HG03460 (cell line): ENCODE measurements at regions not wholly inside any gene's neighbourhood (a gene's known extent, or its start where the extent isn't known, plus 50 kb on each side); places are given as distances from the start of the nearest gene placed in this dataset.
"Not testable (repeated sequence)": the region's sequence is repeated elsewhere in the genome, so short reads cannot be mapped to it uniquely, and the experiment has no call there.

Experiments used
- ATAC-seq: cut with Tn5 transposase; IDR thresholded peaks from one replicate; pipeline ENCODE4 v1.9.1; 2021; ENCODE audit not compliant: unreplicated experiment

DNA sequence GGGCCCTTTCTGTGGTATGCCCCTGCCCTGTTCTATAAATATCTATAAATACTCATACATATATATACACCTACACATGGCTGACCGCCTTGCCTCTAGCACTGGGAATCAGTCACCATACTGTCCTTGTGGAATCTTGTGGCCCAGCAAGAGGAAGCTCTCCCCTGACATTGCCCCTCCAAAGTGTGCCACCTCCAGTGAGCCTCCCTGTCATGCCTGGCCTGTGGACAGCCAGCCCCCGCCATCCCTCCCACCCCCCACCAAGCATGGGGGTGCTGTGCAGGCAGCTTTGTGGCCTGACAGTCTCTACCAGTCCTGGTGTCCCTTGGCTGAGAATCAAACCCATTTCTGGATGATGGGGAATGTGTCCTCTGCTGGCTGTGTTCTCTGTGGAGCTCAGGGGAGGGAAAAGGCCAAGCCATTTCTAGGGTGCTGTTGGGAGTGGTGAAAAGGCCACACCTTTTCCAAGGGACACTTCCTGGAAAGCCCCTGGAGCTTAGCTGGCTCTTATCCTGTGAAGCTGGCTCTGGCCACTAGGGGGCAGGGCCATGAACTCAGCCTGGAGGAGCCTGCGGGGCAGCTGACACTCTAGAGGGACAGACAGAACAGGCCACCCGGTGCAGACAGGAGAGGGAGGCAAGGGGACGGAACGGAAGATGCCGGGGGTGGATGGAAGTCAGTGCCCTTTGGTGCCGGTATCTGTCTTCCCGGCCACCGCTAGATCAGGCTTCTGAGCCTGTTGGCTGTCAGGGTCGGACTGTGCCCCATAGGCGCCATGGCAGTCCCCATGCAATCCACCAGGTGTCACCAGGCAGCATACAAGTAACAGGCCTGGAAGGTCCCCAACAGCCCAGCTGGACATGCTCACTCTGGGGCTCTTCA is 167.2 kb downstream of the TBC1D2B start:
- not testable (repeated sequence) for ATAC-seq

DNA sequence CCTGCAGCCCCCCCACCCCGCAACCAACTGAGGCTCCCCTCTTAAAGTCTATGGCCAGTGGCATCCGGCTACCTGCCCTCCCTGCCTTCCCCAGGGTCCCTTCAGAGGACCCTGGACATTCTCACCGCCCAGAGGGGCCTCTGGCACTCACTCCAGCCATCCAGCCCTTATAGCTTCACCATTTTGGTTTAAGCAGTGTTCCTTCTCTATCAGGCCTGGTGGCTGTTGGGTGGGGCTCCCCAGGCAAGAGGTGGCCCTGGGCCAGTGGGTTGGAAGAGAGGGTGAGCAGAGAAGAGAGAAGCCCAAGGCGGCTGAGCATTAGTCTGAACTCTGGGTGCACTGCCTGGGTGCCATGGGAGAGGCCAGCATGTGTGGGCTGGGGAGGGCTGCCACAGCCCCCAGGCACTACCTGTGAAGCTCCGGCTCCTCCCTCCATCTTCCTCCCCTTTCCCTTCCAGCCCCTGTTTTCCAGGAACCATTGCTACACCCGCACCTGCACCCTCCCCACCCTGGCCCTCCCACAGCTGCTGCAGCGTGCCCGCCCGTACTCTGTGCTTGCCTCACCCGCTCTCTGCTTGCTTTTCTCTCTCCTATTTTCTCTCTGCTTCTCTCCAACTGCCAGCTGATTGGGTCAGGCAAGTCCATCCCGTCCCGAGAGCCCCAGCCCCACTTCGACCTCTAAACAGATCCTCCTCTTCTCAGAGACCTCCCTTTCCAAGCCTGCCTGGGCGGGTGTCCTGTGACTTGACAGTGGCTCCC is 168.2 kb downstream of the TBC1D2B start:
- ATAC-seq, result no peak

DNA sequence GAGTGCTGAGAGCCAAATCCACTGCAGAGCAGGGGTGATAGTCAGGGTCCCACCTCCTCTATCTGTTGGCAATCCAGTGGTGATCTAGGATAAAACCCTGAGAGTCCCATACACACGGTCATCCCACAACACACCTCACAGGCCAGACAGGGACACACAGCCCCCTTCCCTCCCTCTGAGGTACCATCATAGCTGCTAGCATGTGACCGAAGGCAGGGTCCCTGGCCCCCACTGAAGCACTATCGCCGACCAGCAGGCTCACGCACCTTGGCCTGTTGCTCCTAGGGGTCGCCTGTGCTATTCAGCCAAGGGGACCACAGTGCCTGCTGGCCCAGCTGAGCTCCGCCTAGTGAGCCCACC is 168.8 kb downstream of the TBC1D2B start:
- ATAC-seq, result not testable (repeated sequence)

DNA sequence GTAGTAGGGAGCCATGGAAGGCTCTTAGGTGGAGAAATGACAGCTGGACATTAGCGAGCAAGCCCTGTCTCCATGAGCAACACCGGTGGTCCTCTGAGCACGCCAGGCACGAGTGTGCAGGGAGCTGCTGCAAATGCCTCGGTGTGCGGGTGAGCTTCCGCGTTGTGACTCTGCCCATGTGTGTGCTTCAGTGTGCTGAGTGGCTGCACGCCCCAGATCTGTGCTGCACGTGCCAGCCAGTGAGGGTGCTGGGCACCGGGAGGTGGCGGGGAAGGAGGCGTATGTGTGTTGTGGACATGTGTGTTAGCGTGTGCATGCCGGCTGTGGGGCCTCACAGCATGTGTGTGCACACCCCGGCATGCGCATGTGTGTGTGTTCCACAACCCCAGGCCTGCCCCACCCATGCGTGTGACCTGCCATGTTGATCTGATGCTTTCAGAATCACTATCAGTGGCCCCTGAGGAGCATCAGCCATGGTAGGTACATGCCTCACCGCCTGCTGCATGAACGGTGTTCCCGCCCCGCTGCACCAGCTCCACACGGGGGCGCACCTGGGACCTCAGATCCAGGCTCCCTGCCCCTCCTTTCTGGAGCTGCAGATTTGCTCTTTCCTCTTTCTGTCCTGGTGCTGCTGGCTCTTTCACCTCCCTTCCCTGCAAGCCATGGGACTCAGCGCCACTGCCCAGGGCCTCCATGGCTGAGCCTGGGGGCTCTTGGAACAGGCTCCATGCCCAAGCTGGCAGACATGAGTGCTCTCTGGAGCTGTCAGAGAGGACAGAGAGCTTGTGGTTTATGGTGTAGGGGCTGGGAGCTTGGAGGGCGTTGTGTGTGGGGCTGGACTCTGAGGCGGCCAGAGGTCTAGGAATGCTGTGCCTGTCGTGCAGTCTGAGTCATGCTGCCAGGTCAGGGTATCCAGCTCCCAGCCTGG is 169.4 kb downstream of the TBC1D2B start:
- ATAC-seq, result no peak

DNA sequence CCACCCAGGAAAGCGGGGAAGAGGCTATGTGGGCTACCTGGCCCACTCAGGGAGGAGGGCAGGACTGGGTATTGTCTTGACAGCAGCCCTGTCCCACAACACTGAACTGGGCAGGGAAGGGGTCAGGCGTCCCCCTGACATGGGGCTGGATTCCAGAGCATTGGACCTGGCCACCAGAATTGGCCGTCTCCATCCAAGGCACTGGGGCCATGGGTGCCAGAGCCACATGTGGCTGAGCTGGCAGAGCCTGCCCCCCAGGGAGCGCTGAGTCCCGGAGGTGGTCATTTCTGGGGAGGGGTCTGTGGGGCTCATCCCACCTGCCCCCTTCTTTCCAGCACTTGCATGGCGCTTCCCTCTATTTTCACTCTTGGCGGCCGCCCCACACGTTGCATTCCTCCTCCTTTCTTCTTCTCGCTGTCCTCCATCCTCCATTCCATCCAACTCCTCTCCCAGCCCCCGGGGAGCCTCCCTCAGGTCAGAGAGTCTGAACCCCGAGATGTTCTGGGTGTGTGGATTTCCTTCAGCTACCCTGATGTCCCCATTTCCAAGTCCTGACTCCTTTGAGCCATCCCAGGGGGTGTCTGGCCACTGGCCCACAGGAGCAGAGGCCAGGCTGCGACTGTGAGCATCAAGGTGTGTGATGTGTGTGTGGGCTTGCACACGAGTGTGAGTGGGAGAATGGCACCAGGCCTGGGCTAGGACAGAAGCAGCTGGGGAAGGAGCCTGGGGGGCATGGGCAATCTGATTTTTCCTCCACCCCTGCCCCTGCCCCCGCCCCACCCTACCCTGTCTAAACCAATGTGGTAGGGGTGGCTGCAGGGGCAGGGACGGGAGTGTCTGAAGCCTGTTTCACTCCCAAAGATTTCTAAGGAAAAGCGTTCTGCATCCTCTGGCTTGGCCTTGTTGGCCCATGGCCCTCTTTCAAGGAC is 171.2 kb downstream of the TBC1D2B start:
- ATAC-seq, result not testable (repeated sequence)

DNA sequence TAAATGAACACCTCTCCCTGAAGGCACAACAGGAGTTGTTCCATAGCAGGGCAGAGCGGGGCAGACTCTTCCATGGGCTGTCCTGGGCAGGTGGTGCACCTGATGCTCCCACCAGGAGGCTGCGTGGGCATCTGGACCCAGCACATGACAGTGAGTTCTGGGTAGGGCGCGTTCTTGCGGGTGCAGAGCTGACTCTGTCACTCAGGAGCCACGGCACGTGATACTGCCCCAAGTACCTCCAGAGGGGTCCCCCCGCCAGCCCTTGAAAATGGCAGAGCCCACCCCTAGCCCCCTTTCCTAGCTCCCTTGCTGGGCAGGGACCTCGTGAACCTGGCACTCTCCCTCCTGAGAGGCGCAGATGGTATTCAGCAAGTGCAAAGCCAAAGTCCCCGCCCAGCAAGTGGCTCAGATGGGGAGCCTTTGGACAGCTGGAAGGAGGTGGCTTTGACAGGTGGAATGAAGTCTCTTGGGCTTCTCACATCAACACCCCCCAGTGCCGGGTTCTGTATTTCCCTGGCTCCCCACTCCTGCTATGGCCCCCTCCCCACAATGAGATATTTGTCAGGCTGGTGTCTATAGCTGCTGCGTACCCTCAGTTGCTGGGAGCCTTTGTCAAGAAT is 172.1 kb downstream of the TBC1D2B start:
- no peak for ATAC-seq

DNA sequence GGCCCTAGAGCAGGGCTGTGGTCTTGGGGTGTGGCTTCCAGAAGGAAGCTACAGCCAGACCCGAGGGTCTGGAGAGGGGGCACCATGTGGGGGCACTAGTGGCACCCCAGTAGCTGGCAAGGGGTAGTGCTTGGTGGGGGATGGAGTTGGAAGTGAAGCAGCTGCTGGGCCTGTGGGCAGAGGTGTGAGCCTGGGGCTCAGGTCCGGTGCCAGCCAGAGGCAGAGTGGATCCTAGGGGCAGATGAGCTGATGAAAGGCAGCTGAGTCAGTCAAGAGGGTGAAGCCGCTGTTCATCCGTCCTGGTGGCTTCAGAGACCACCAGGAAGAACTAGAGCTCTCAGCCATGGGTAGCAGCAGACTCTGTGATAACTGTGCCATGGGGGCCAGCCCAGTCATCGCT is 172.6 kb downstream of the TBC1D2B start:
- ATAC-seq, result no peak

DNA sequence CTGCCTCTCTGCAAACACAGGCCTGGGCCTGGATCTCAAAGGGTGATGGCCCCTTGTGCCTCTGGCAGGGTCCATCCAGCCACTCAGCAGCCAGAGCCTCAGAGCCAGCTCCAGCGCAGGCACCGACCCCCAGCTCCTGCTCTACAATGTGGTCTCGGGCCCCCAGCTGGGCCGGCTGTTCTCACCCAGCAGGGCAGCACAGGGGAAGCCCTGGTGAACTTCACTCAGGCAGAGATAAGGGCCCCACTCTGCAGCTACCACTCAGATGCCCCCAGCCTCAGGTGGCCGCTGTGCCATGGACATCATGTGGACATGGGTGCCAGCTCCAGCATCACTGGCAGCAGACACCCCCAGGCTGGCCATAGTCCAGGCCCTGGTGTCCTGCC is 173.1 kb downstream of the TBC1D2B start:
- ATAC-seq, result no peak

DNA sequence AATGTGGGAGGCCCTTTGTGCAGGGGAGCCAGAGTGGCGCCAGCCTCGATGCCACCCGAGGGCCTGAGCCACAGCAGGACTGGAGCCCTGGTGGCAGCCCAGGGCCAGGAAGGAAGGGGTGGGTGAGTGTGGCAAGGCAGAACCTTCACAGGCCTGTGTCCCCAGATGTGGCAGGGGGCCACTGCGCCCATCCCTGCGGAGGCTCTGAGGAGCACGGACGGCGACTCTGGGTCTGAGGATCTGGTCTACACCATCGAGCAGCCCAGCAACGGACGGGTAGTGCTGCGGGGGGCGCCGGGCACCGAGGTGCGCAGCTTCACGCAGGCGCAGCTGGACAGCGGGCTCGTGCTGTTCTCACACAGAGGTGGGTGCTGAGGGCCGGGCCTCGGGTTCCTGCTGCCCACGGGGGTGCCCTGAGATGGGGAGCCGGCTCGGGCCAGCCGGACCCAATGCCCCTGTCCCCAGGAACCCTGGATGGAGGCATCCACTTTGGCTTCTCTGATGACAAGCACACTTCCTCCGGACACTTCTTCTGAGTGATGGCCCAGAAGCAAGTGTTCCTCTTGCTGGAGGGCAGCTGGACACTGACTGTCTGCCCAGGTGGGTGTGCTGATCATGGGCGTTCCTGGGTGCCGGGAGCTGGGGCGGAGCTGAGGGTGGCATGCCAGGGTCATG is 173.6 kb downstream of the TBC1D2B start:
- not testable (repeated sequence) for ATAC-seq

DNA sequence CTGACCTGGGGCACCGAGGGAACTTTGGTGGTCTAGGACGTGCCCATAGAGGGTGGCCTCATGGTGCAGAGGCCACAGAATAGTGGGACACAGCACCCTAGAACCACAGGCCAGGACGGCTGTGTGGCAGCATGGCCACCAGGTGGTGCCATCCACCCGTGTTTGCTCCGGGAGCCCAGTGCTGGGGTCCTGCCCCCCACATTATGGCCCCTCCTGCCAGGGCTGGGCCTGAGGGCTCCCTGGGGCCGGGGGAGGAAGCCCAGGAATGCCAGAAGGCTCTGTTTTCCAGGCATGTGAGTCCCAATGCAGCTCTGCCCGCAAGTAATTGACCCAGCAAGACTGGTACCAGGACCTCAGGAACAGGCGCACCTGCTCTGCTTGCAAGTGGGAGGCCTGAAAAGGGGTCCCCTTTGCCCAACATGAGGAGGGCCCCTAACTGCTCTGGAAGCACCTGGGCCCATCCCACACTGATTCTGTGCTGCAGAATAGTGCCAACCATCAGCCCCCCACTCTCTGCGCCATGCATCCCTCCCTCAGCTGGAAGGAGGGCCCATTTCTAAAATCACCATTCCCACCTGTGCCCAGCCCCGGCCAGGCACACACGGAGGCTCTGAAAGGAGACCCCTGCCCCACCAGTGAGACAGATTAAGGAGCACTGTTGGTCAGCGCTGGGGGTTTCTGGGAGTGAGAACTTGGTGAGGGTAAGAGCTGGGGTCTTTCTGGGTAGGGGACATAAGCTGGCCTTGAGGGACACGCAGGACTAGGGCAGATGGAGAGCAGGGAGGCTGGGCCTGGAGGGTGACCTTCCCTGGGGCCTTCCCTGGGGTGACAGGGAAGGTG is 174.4 kb downstream of the TBC1D2B start:
- not testable (repeated sequence) for ATAC-seq

DNA sequence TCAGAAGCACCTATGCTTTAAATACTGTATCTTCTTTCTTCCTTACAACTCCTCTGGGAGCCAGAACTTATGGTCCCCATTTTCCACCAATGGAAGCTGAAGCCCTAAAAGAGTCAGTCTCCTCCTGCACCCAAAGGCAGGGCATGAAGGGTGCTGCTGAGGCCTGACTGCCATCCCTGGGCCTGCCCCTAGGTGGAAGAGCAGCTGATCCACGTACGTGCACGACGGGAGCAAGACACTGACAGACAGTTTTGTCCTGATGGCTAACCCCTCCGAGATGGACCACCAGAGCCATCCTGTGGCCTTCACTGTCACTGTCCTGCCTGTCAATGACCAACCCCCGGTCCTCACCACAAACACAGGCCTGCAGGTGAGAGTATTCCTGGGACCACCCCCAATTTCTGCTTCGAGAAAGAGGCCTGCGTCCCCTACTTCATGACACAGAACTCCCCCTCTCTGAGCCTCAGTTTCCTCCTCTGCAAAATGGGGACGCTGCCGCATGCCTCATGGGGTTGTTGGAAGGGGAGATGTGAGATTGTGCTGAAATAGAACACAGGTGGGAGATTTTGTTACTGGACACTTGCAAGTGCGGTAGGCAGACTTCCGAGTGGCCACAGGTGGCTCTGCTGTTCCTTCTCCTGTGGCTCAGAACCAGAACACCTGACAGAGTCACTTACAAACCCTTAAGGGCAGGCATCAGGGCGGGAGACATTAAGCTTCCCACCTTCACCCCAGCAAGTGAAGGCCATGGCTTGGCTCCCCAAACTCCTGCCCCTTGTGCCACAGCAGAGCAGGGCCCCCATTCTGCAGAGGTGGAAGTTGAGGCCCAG is 175.4 kb downstream of the TBC1D2B start:
- ATAC-seq, result no peak

DNA sequence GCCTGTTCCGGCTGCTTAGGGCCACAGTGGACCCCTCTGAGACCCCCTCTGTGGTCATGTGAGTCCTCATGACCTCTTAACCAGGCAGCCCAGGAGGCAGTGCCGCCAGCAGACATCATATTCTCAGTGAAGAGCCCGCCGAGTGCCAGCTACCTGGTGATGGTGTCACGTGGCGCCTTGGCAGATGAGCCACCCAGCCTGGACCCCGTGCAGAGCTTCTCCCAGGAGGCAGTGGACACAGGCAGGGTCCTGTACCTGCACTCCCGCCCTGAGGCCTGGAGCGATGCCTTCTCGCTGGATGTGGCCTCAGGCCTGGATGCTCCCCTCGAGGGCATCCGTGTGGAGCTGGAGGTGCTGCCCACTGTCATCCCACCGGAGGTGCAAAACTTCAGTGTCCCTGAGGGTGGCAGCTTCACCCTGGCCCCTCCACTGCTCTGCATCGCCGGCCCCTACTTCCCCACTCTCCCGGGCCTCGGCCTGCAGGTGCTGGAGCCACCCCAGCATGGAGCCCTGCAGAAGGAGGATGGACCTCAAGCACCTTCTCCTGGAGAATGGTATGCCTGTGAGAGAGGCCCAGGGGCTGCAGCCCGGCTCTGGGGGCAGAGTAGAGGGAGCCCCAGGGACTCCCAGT is 176.1 kb downstream of the TBC1D2B start:
- no peak for ATAC-seq

DNA sequence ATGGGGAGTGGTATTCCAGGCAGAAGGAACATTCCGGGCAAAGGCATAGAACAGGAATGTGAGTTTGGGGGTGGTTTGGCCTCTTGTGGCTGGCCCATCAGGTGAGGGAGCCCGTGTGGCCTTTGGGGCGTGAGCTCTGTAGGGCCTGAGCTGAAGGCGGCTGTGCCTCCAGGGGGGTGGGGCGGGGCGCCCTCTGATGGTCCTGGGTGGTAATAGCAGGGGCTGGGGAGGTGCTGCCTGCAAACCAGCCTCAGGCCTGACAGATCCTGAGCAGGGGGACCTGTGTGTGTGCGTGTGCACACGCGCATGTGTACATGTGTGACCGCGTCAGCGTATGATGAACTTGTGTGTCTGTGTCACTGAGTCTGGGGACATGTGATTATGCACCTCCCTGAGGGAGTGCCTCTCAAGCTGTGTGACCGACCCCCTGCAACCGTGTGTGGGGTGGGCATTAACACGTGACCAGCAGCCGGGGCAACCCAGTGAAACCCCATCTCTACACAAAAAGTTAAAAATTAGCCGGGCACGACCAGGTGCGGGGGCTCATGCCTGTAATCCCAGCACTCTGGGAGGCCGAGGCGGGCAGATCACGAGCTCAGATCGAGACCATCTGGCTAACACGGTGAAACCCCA is 177.1 kb downstream of the TBC1D2B start:
- not testable (repeated sequence) for ATAC-seq

DNA sequence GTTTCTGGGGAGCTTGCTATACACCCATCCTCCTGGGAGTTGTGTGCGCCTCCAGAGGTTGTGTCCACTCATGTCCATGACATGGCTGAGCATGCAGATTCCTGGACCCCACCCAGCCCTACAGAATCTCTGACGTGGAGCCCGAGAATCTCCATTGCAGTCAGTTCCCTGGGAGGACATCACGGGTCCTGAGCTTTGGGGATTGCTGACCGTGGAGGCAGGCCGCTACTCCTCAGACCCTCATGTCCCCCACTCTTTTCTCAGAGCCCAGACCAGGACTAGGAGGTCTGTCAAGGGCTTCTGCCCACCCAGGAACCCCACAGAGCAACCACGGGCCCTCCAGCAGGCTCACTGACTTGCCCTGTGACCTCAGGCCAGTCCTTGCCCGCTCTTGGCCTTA is 177.7 kb downstream of the TBC1D2B start:
- ATAC-seq, result not testable (repeated sequence)

DNA sequence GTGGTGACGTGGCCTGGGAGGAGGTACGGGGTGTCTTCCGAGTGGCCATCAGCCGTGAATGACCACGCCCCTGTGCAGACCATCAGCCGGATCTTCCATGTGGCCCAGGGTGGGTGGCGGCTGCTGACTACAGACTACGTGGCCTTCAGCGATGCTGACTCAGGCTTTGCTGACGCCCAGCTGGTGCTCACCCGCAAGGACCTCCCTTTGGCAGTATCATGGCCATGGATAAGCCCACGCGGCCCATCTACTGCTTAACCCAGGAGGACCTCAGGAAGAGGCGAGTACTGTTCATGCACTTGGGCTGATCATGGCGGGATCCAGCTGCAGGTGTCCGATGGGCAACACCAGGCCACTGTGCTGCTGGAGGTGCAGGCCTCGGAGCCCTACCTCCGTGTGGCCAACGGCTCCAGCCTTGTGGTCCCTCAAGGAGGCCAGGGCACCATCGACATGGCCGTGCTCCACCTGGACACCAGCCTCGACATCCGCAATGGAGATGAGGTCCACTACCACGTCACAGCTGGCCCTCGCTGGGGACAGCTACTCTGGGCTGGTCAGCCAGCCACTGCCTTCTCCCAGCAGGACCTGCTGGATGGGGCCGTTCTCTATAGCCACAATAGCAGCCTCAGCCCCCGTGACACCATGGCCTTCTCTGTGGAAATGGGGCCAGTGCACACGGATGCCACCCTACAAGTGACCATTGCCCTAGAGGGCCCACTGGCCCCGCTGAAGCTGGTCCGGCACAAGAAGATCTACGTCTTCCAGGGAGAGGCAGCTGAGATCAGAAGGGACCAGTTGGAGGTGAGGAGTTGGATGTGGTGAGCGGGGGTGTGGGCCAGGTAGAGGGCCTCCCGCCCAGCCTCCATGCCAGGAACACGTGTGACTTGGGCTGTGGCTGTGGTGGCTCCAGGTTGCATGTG is 178.4 kb downstream of the TBC1D2B start:
- ATAC-seq, result no peak
